ENCODE measurements at regions not wholly inside any gene's neighbourhood (a gene's known extent, or its start where the extent isn't known, plus 50 kb on each side); places are given as distances from the start of the nearest gene placed in this dataset.

GRCh38 chr21:22421416-22422180 is 1423.4 kb downstream of the NCAM2 start:
- in situ Hi-C loops (cut with MboI) = no loop called here
- H3K4me1 ChIP-seq (ENCODE audit: control insufficient read depth, insufficient read depth, low read length) = no peaks in the 10 kb centered on the region

GRCh38 chr21:22438428-22439086 is 1440.3 kb downstream of the NCAM2 start:
- DNase-seq (ENCODE audit: low read depth, low spot score) = no peak
- SMC1A ChIA-PET (ENCODE audit: uncharacterized antibody, unreplicated experiment) = no interaction called here
- WGBS (ENCODE audit: insufficient coverage, insufficient replicate concordance, low lambda C conversion rate, missing lambda C conversion rate) = 18% methylated on average over 8 of the region's 8 CpGs
- CTCF ChIA-PET = no interaction called here
- no peak overlapping the region for H3K9ac ChIP-seq (ENCODE audit: control insufficient read depth, insufficient read depth, low read length)
- no peaks in the 10 kb centered on the region for H3K27me3 ChIP-seq (replicated peaks in 1 of 2; ENCODE audit: control insufficient read depth in 2 of 2, insufficient read depth in 2 of 2, low read length in 1 of 2)
- no peak overlapping the region for H3K4me3 ChIP-seq
- no peaks in the 10 kb centered on the region for H4K20me1 ChIP-seq (ENCODE audit: control insufficient read depth, insufficient read depth)
- H3K4me2 ChIP-seq (ENCODE audit: control insufficient read depth, insufficient read depth) = no peak overlapping the region
- H3K4me1 ChIP-seq (ENCODE audit: control insufficient read depth, insufficient read depth, low read length) = no peaks in the 10 kb centered on the region
- TF ChIP-seq MLLT1 (IDR thresholded peaks at IDR 0.05) (no peak), JUND (IDR thresholded peaks at IDR 0.05; ENCODE audit: low read depth, low read length) (no peak), SREBF1 (IDR thresholded peaks at IDR 0.05; ENCODE audit: low read length) (no peak), TCF3 (IDR thresholded peaks at IDR 0.05; ENCODE audit: borderline replicate concordance, insufficient read depth, low read depth, low read length) (no peak), HDAC2 (IDR thresholded peaks at IDR 0.05) (no peak), BACH1 (IDR thresholded peaks at IDR 0.05; ENCODE audit: borderline replicate concordance) (no peak)
- no peaks in the 10 kb centered on the region for H3K79me2 ChIP-seq (ENCODE audit: control insufficient read depth, insufficient read depth, low read length)
- BruUV-seq (replicated peaks) = no TSS peak
- FAIRE-seq = no peak
- RAD21 ChIA-PET (ENCODE audit: unreplicated experiment) = no interaction called here
- no peak for ATAC-seq
- POLR2A ChIA-PET = no interaction called here
- intact Hi-C loops (cut with micrococcal nuclease; ENCODE audit: unreplicated experiment) = no loop called here
- no peak overlapping the region for H3K27ac ChIP-seq (ENCODE audit: control insufficient read depth, insufficient read depth)
- no peak overlapping the region for H2AFZ ChIP-seq (ENCODE audit: control insufficient read depth, low read depth, low read length)
- no peaks in the 10 kb centered on the region; the same call in 2 of the 3 replicates for H3K9me3 ChIP-seq (replicated peaks; ENCODE audit: control insufficient read depth, insufficient read depth, low read length)
- H3K36me3 ChIP-seq (ENCODE audit: control insufficient read depth in 2 of 2, insufficient read depth in 2 of 2, low read length in 1 of 2) = no peaks in the 10 kb centered on the region
- in situ Hi-C loops (cut with MboI) = no loop called here

More at GRCh38 chr21:22421416-22422180, 1423.4 kb downstream of the NCAM2 start:
- SMC1A ChIA-PET (ENCODE audit: uncharacterized antibody, unreplicated experiment) = no interaction called here
- H4K20me1 ChIP-seq (ENCODE audit: control insufficient read depth, insufficient read depth) = no peaks in the 10 kb centered on the region
- no peak overlapping the region for H3K4me2 ChIP-seq (ENCODE audit: control insufficient read depth, insufficient read depth)
- CTCF ChIA-PET = no interaction called here
- ATAC-seq (no peak), FAIRE-seq (no peak), DNase-seq (ENCODE audit: low read depth, low spot score) (no peak)
- POLR2A ChIA-PET = no interaction called here
- RAD21 ChIA-PET (ENCODE audit: unreplicated experiment) = no interaction called here
- H3K4me3 ChIP-seq = no peak overlapping the region
- no peak overlapping the region for H3K27ac ChIP-seq (ENCODE audit: control insufficient read depth, insufficient read depth)
- intact Hi-C loops (cut with micrococcal nuclease; ENCODE audit: unreplicated experiment) = no loop called here
- no peaks in the 10 kb centered on the region for H3K9me3 ChIP-seq (replicated peaks; ENCODE audit: control insufficient read depth, insufficient read depth, low read length)
- no peak overlapping the region for H3K9ac ChIP-seq (ENCODE audit: control insufficient read depth, insufficient read depth, low read length)
- H3K27me3 ChIP-seq (replicated peaks in 1 of 2; ENCODE audit: control insufficient read depth in 2 of 2, insufficient read depth in 2 of 2, low read length in 1 of 2) = no peaks in the 10 kb centered on the region
- no peak overlapping the region for H2AFZ ChIP-seq (ENCODE audit: control insufficient read depth, low read depth, low read length)
- TF ChIP-seq FOXM1 (IDR thresholded peaks at IDR 0.05; ENCODE audit: low read depth, low read length) (no peak), SMAD5 (IDR thresholded peaks at IDR 0.05; ENCODE audit: low read depth) (no peak), ZNF622 (IDR thresholded peaks at IDR 0.05) (no peak)
- no peaks in the 10 kb centered on the region for H3K36me3 ChIP-seq (ENCODE audit: control insufficient read depth in 2 of 2, insufficient read depth in 2 of 2, low read length in 1 of 2)
- H3K79me2 ChIP-seq (ENCODE audit: control insufficient read depth, insufficient read depth, low read length) = no peaks in the 10 kb centered on the region
- 14% methylated on average over 6 of the region's 6 CpGs for WGBS (ENCODE audit: insufficient coverage, insufficient replicate concordance, low lambda C conversion rate, missing lambda C conversion rate)
- no TSS peak for BruUV-seq (replicated peaks)
